ENCODE measurements at regions not wholly inside any gene's neighbourhood (a gene's known extent, or its start where the extent isn't known, plus 50 kb on each side); places are given as distances from the start of the nearest gene placed in this dataset.
A peak's percentile ranks its signal among the peaks of the same experiment; 100 is the strongest.

- TF ChIP-seq CTCF (IDR thresholded peaks at IDR 0.05) (peak in 2 of 6 experiments; percentile 12 to 28), POLR2A (IDR thresholded peaks at IDR 0.05) (no peak)
These were observed 147.5 kb upstream of the FGF10 start for GRCh38 chr5:44536650-44537260.

Measured in Peyer's patch (tissue), 4 donors.